ENCODE measurements at regions not wholly inside any gene's neighbourhood (a gene's known extent, or its start where the extent isn't known, plus 50 kb on each side); places are given as distances from the start of the nearest gene placed in this dataset.

DNA sequence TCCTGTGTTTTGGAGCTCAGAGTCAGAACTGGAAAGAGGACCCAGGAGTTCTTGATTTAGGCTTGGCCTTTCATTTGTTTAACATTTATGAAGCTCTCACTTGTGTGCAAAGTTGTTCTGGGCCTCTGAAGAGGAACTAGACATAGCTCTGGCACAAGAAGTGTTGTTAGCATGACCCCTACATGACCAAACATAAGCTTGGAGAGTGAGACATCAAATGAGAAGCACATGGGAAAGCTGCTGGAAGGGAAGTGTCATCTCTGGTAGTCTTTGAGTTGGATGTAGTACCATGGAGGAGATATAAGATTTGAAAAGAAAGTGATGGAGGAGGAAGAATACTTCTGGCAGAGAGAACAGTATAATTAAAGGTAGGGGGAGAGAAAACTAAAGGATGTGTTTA is 370.1 kb downstream of the ADRA2A start:
- no peak overlapping the region for H3K4me3 ChIP-seq

GRCh38 chr10:111452153-111452552 is 375.3 kb downstream of the ADRA2A start:
- Histone ChIP-seq H3K4me1 (ENCODE audit: low read depth) (no peaks in the 10 kb centered on the region), H3K36me3 (no peaks in the 10 kb centered on the region), H3K27me3 (no peaks in the 10 kb centered on the region), H3K9me3 (ENCODE audit: low read depth) (no peaks in the 10 kb centered on the region), H3K27ac (no peak overlapping the region), H3K4me3 (no peak overlapping the region)
- TF ChIP-seq, protein P1, sequence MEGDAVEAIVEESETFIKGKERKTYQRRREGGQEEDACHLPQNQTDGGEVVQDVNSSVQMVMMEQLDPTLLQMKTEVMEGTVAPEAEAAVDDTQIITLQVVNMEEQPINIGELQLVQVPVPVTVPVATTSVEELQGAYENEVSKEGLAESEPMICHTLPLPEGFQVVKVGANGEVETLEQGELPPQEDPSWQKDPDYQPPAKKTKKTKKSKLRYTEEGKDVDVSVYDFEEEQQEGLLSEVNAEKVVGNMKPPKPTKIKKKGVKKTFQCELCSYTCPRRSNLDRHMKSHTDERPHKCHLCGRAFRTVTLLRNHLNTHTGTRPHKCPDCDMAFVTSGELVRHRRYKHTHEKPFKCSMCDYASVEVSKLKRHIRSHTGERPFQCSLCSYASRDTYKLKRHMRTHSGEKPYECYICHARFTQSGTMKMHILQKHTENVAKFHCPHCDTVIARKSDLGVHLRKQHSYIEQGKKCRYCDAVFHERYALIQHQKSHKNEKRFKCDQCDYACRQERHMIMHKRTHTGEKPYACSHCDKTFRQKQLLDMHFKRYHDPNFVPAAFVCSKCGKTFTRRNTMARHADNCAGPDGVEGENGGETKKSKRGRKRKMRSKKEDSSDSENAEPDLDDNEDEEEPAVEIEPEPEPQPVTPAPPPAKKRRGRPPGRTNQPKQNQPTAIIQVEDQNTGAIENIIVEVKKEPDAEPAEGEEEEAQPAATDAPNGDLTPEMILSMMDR (IDR thresholded peaks at IDR 0.05; ENCODE audit: low read depth, low read length): no peak
- DNase-seq (ENCODE audit: low read depth in 1 of 2, low spot score in 1 of 2): no peak

More for the DNA sequence above, 370.1 kb downstream of the ADRA2A start:
- Histone ChIP-seq H3K36me3 (no peaks in the 10 kb centered on the region), H3K4me1 (ENCODE audit: low read depth) (no peaks in the 10 kb centered on the region), H3K27me3 (no peaks in the 10 kb centered on the region), H3K27ac (no peak overlapping the region), H3K9me3 (ENCODE audit: low read depth) (no peaks in the 10 kb centered on the region)
- DNase-seq (ENCODE audit: low read depth in 1 of 2, low spot score in 1 of 2): no peak
- TF ChIP-seq, protein P1 (IDR thresholded peaks at IDR 0.05; ENCODE audit: low read depth, low read length): no peak

DNA sequence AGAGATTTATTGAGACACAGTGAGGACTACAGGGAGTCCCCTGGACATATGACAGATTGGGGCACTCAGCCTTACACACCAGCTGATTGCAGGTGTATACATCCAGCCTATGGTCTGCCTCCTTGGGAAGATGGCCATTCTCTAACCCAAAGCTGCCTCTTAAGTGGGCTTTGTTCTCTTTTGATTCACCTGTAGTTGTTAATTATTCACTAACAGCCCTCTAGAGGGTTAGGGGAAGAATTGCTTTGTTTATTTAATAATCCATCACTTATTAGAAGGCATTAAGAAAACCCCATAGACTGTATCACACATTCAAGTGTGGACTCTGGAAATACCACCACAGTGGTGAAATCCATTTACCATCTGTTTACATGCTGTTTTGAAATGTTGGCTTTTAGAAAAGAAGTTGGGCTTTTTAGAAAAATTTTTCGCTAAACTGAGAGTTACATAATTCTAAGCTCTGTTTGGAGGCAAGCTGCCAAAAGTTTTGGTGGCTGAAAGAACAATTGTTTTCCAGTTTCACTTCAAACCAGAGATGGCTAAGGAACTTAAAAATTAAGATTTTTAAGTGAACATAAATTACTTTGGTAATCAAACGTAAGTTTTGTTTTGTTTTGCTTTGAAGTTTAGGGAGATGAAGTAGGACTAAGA is 379.1 kb downstream of the ADRA2A start:
- TF ChIP-seq, protein P1 (IDR thresholded peaks at IDR 0.05; ENCODE audit: low read depth, low read length): no peak
- H3K27ac ChIP-seq: no peak overlapping the region
- H3K9me3 ChIP-seq (ENCODE audit: low read depth): no peaks in the 10 kb centered on the region
- no peak for DNase-seq (ENCODE audit: low read depth in 1 of 2, low spot score in 1 of 2)
- no peaks in the 10 kb centered on the region for H3K4me1 ChIP-seq (ENCODE audit: low read depth)
- H3K4me3 ChIP-seq: no peak overlapping the region
- no peaks in the 10 kb centered on the region for H3K36me3 ChIP-seq
- no peaks in the 10 kb centered on the region for H3K27me3 ChIP-seq

GRCh38 chr10:111458256-111458655 is 381.4 kb downstream of the ADRA2A start:
- H3K4me3 ChIP-seq: no peak overlapping the region
- H3K27ac ChIP-seq: no peak overlapping the region
- H3K9me3 ChIP-seq (ENCODE audit: low read depth): no peaks in the 10 kb centered on the region
- no peaks in the 10 kb centered on the region for H3K27me3 ChIP-seq
- H3K36me3 ChIP-seq: no peaks in the 10 kb centered on the region
- TF ChIP-seq, protein P1 (IDR thresholded peaks at IDR 0.05; ENCODE audit: low read depth, low read length): no peak
- no peak for DNase-seq (ENCODE audit: low read depth in 1 of 2, low spot score in 1 of 2)
- no peaks in the 10 kb centered on the region for H3K4me1 ChIP-seq (ENCODE audit: low read depth)

DNA sequence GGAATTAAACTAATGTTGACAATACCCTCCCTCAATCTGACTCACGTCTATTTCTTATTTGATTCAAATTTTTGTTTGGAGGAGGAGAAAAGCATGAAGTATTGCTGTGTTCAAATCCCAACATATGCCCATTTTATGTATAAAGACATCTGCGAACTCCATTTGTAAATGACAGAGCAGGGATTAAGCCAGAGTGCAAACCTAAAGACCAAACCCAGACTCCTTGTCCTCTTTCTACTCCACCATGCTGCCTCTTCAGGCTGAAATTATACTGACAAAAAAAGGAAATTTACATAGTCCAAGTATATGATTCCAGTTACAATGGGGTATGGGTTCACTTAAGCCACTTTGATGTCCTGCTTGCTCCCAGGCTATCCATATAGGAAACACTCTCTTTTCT is 383.1 kb downstream of the ADRA2A start:
- no peaks in the 10 kb centered on the region for H3K9me3 ChIP-seq (ENCODE audit: low read depth)
- no peak overlapping the region for H3K27ac ChIP-seq
- no peaks in the 10 kb centered on the region for H3K36me3 ChIP-seq
- TF ChIP-seq, protein P1 (IDR thresholded peaks at IDR 0.05; ENCODE audit: low read depth, low read length): no peak
- H3K27me3 ChIP-seq: no peaks in the 10 kb centered on the region
- H3K4me3 ChIP-seq: no peak overlapping the region
- H3K4me1 ChIP-seq (ENCODE audit: low read depth): no peaks in the 10 kb centered on the region
- DNase-seq (ENCODE audit: low read depth in 1 of 2, low spot score in 1 of 2): no peak

Measured in cardiac muscle cell (in vitro differentiated cells and primary cell).